GM23248 (cell line): ENCODE measurements at regions not wholly inside any gene's neighbourhood (a gene's known extent, or its start where the extent isn't known, plus 50 kb on each side); places are given as distances from the start of the nearest gene placed in this dataset.

ENCODE experiments used
- EZH2 ChIP-seq: fragments of 200-600 bp; sonication (generic); IDR thresholded peaks from 2 replicates; pipeline ENCODE4 v1.6.1; 2018; ENCODE audit warnings: antibody characterized with exemption, mild to moderate bottlenecking; ENCODE audit not compliant: insufficient read depth, poor library complexity, severe bottlenecking
- EZH2phosphoT487 ChIP-seq: fragments of 200-600 bp; sonication (generic); IDR thresholded peaks from 2 replicates; pipeline ENCODE4 v1.6.1; 2018; ENCODE audit warnings: antibody characterized with exemption, moderate library complexity, mild to moderate bottlenecking, low read depth; ENCODE audit not compliant: insufficient read depth

GRCh38 chr13:60629158-60629557 lies 232.1 kb downstream of the TDRD3 start:
- TF ChIP-seq EZH2 (no peak), EZH2phosphoT487 (no peak)
